ENCODE measurements at regions not wholly inside any gene's neighbourhood (a gene's known extent, or its start where the extent isn't known, plus 50 kb on each side); places are given as distances from the start of the nearest gene placed in this dataset.

GRCh38 chr2:137826373-137827372 lies 137.6 kb upstream of the HNMT start:
- DNase-seq = no peak

- peak; percentile 27 for DNase-seq
Observed at GRCh38 chr2:137828624-137829023, 135.6 kb upstream of the HNMT start.

DNA sequence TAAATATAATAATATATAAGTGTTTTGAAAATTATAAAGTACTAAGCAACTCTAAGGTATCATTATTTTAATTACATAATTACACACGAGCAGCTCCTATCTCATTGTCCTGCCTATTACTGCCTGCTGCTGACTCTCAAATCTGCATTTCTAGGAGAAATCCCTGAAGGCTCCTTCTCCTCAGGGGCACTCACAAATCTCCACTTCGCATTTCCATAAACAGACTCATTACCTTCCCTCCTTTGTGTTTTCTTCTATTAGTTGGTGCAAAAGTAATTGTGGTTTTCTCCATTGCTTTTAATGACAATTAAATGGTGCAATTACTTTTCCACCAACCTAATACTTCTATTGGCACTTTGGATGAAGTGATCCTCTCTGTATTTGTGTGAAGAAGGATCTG lies 135.0 kb upstream of the HNMT start:
- peak; percentile 82 for DNase-seq

GRCh38 chr2:137834760-137835379 lies 129.4 kb upstream of the HNMT start:
- DNase-seq = no peak

- no peak for DNase-seq
Observed at GRCh38 chr2:137836671-137837070, 127.6 kb upstream of the HNMT start.

- no peak for DNase-seq
Observed at GRCh38 chr2:137837830-137838229, 126.4 kb upstream of the HNMT start.

DNA sequence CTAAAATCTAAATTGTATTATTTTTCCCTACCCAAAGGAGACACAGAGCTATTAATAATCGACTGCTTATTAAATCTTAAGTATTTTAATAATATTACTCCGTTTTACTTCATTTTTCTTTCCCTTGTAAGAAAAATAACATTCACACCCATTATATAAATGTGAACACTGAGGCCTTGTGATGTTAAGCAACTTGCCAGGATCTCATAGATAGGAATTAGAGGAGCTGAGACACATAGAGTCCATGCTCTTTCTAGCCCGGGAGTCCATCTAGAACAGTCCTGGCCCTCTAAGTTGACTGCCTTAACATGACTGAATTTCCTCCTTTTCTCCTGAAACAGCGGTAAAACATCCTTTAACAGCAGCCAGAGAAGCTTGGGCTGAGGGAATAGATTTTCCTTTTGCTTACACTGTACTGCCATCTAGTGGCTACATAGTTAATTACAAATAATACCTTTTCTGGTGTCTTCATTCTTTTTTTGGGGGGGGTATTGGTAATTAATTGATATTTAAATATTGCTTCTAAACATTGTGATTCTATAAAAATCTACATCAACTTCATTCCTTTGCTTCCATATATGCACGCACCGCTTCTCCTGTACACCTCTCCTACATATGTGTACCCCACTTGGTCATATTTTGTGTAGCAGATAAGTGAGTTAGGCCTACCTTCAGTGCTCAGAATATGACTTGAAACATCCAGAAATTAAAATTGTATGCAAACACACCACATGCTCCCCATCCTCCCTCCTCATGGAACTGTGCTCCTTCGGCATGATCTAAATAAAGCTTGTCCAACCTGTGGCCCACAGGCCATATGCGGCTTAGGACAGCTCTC lies 125.8 kb upstream of the HNMT start:
- peak; percentile 43 for DNase-seq

- DNase-seq = no peak
Observed at GRCh38 chr2:137842430-137842829, 121.8 kb upstream of the HNMT start.

DNA sequence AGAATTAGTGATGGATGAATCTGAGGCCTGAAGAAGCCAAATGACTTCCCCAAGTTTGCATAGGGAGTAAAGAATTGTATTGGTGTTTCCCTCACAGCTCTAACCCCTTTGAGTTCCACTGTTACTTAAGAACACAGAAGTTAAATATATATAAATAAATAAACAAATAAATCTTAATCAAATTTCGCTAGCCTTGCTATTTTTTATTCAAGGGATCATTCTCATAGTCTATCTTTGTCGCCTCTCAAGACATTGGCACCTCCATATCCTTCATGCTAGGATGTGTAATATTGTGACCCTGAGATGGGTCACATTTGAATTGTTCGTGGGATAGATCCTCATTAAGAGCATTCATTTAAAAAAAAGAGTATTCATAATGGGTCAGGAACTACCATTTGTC lies 121.3 kb upstream of the HNMT start:
- no peak for DNase-seq

DNA sequence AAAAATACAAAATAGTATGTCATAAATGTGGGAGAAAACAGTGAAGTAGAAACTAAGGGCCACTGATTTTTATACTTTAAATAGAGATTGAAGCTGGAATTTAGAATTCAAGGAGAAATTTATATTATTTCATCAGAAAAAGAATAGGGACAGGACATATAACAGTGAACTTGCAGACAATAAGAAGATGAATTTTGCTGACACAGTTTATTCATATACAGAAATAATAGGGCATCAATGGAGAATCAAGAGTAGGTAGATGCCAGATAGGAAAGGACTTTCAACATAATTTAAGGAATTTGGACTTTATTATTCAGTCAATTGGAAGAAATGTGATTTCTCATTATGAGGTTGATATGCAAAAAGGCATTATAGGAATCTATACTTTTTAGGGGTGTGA lies 118.9 kb upstream of the HNMT start:
- DNase-seq = no peak

GRCh38 chr2:137846993-137847392 lies 117.3 kb upstream of the HNMT start:
- no peak for DNase-seq

DNA sequence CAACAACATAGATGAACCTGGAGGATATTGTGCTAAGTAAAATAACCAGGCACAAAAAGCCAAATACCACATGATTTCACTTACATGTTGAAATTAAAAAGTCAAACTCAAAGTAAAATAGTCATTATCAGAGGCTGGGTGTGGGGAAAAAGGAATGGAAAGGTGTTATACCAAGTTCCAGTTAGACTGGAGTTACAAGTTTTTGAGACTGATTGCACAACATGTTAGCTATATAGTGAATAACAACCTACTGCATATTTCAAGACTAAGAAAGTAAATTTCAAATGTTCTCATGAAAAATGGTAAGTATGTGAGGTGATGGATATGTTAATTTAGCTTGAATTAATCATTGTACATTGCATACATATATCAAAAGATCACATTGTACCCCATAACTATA lies 116.8 kb upstream of the HNMT start:
- no peak for DNase-seq

DNA sequence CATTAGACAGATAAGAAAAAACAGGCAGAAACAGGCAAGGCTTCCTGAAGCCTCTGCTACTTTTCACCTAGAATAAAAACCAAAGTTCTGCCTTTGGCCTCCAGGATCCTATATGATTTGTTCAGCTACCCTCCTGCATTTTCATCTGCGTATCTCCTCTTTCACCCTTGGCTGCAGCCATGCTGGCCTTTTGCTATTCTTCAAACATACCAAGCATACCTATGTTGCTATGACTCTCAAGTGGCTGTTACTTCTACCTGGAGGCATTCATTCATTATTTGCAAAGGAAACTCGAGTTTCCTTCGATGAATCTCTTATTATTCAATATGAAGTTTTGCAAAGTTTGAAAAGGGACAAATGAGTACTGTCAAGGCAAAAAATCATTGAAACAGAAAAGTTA lies 106.4 kb upstream of the HNMT start:
- no peak for DNase-seq

DNA sequence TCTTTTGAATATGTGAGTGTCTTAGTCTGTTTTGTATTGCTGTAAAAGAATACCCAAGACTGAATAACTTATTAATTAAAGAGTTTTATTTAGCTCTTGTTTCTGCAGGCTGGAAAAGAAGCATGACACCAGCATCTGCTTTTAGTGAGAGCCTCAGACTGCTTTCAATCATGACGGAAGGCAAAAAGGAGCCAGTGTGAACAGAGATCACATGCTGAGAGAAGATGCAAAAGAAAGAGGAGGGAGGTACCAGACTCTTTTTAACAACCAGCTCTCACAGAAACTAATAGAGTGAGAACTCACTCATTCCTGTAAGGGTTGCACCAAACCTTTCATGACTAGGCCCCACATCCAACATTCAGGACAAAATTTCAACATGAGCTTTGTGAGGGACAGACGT lies 101.6 kb upstream of the HNMT start:
- no peak for DNase-seq

DNA sequence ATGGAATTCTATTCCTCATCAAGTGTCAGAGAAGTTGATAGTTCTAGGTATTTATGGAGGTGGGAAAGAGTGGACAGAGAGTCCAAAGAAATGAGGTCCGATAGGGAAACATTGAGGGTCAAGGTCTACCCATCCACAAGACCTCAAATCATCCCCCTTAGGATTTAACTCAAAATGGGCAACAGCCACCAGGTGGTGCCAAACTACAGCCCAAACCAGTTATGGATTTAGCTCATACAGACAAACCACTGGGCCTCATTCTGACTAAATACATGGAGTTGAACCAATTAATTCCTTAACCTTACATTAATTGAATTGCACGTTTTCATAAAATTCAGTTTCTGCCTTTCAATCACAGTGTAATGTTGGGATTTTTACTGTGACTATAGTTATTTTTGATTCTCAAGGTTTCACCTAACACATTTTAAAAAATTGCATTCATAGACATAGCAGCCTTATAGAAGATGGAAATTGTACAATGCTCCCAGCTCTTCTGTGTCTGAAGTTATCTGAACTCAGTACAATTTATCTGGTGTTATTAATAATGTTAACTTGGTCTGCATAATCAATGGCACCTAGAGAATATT lies 98.2 kb upstream of the HNMT start:
- DNase-seq = peak; percentile 63

DNA sequence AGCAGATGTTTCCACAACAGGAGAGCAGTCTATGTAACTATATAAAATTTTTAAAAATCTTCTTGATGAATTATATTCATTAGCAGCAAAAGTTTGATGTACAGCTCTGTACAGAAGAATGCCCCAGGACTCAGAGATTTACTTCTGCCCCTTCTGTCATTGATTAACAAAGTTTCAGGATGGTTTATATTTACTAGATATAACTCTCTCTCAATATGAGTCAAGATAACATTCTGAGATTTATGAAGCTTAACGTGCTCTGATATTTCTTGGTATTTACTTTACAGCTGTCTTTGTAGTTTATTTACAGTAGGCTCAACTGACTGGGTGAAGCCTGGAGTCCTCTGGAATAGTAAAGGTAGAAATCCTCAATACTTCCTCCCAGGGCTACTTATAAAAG lies 93.6 kb upstream of the HNMT start:
- DNase-seq = no peak

- no peak for DNase-seq
Observed at GRCh38 chr2:137872577-137872976, 91.7 kb upstream of the HNMT start.

GRCh38 chr2:137873536-137874244 lies 90.6 kb upstream of the HNMT start:
- DNase-seq = peak; percentile 21

DNA sequence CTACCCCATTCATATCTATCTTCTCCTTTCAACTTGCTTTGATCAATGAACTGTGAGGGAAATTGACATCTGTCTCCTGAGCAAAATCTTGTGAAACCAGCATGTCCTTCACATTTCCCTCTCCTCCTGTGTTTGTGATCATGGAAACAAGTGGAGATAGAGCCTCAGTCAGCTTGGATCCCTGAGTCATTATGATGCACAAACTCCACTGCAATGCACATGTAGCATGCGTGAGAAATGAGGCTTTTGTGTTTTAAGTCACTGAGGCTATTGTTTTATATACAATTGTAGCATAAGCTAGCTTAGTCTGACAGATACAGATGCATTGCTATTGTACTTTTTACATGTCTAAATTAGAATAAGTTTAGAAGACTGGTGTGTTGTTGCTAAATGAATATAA lies 85.2 kb upstream of the HNMT start:
- DNase-seq = no peak

GRCh38 chr2:137881711-137882110 lies 82.6 kb upstream of the HNMT start:
- no peak for DNase-seq

GRCh38 chr2:137886083-137886831 lies 78.0 kb upstream of the HNMT start:
- DNase-seq = peak; percentile 16

DNA sequence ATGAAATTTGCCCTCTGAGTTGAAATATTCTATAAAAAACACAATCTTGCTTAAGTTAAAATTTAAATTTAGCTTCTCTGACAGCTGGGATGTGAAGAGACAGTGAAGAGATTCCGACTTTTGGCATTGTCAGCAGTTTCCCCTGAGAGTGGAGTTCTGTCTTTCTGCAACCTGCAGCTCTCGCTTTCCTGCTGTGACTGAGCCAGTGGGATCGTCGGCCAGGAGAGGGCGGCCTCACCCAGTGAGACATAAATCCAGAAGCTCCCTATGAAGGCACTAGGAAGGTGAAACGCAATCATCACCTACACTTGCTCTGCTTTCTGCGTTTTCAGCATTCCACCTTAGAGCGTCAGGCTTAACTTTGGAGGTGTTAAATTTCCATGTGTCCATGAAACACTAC lies 75.4 kb upstream of the HNMT start:
- DNase-seq = no peak

Measured in NCI-H1105 treated with DMSO at 0.1 percent for 48 hours (cell line).